KMS-11 (cell line): ENCODE measurements at regions not wholly inside any gene's neighbourhood (a gene's known extent, or its start where the extent isn't known, plus 50 kb on each side); places are given as distances from the start of the nearest gene placed in this dataset.

Experiments
- H2AFZ ChIP-seq: fragments of 200-600 bp; sonication (generic); 2 replicates; pipeline ENCODE4 v1.6.1; 2016; ENCODE audit warnings: antibody characterized with exemption, mixed run types, low read depth
- H3K27ac ChIP-seq: fragments of 200-600 bp; sonication (generic); 2 replicates; pipeline ENCODE4 v1.6.1; 2016; ENCODE audit warnings: mild to moderate bottlenecking, mixed run types
- H3K27me3 ChIP-seq: fragments of 200-600 bp; sonication (generic); 2 replicates; pipeline ENCODE4 v1.6.1; 2017; ENCODE audit warnings: mild to moderate bottlenecking, low read depth, mixed run types, moderate library complexity; ENCODE audit not compliant: insufficient read depth
- H3K36me3 ChIP-seq: fragments of 200-600 bp; sonication (generic); 2 replicates; pipeline ENCODE4 v1.6.1; 2017; ENCODE audit warnings: mild to moderate bottlenecking, mixed run types; ENCODE audit not compliant: insufficient read depth
- H3K4me1 ChIP-seq: fragments of 200-600 bp; sonication (generic); 2 replicates; pipeline ENCODE4 v1.6.1; 2016; ENCODE audit warnings: mild to moderate bottlenecking, low read depth, mixed run types; ENCODE audit not compliant: poor library complexity, severe bottlenecking
- H3K4me2 ChIP-seq: fragments of 200-600 bp; sonication (generic); 2 replicates; pipeline ENCODE4 v1.7.0; 2016; ENCODE audit warnings: mild to moderate bottlenecking, mixed run types
- H3K4me3 ChIP-seq: fragments of 200-600 bp; sonication (generic); IDR thresholded peaks from 2 replicates; pipeline ENCODE4 v1.6.1; 2017; ENCODE audit warnings: low read depth, low read length, mixed read lengths; ENCODE audit not compliant: insufficient read depth
- H3K79me2 ChIP-seq: fragments of 200-600 bp; sonication (generic); 2 replicates; pipeline ENCODE4 v1.6.1; 2016; ENCODE audit warnings: low read depth, mixed run types; ENCODE audit not compliant: insufficient read depth
- H3K9ac ChIP-seq: fragments of 200-600 bp; sonication (generic); 2 replicates; pipeline ENCODE4 v1.6.1; 2016; ENCODE audit warnings: mild to moderate bottlenecking, mixed run types
- H4K20me1 ChIP-seq: fragments of 200-600 bp; sonication (generic); 2 replicates; pipeline ENCODE4 v1.6.1; 2016; ENCODE audit warnings: mild to moderate bottlenecking, mixed run types; ENCODE audit not compliant: insufficient read depth
- TF ChIP-seq, protein P1 (sequence below): fragments of 200-600 bp; sonication (generic); conservative IDR thresholded peaks from 2 replicates; pipeline ENCODE4 v1.6.1; 2017; ENCODE audit warnings: low read depth, mild to moderate bottlenecking, antibody characterized with exemption, low read length, moderate library complexity, mixed read lengths

GRCh38 chr7:16169537-16169936, 251.8 kb downstream of the CRPPA start:
- Histone ChIP-seq H3K4me3 (no peak overlapping the region), H3K79me2 (no peaks in the 10 kb centered on the region), H3K36me3 (no peaks in the 10 kb centered on the region), H3K27ac (no peak overlapping the region), H3K9ac (no peak overlapping the region), H3K27me3 (no peaks in the 10 kb centered on the region), H3K4me2 (no peak overlapping the region), H2AFZ (no peak overlapping the region), H4K20me1 (no peaks in the 10 kb centered on the region), H3K4me1 (no peaks in the 10 kb centered on the region)
- TF ChIP-seq, protein P1, sequence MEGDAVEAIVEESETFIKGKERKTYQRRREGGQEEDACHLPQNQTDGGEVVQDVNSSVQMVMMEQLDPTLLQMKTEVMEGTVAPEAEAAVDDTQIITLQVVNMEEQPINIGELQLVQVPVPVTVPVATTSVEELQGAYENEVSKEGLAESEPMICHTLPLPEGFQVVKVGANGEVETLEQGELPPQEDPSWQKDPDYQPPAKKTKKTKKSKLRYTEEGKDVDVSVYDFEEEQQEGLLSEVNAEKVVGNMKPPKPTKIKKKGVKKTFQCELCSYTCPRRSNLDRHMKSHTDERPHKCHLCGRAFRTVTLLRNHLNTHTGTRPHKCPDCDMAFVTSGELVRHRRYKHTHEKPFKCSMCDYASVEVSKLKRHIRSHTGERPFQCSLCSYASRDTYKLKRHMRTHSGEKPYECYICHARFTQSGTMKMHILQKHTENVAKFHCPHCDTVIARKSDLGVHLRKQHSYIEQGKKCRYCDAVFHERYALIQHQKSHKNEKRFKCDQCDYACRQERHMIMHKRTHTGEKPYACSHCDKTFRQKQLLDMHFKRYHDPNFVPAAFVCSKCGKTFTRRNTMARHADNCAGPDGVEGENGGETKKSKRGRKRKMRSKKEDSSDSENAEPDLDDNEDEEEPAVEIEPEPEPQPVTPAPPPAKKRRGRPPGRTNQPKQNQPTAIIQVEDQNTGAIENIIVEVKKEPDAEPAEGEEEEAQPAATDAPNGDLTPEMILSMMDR = no peak

DNA sequence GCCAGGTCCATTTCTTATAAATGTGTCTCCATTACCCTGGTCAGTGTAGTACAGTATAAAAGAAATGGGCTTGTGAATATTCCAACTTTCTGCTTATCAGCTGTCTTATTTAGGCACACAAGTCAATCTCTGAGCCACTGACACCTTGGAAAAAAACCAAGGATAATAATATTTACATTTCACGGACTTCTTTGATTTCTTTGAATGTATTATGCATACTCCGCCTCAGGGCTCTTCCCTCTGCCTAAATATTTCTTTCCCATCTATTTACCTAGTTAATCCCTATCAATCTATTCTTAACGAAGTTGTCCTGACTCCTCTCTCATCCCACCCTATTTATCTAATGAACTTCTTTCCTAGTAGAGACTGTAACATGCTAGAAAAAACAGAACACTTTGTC, 253.8 kb downstream of the CRPPA start:
- H3K36me3 ChIP-seq = no peaks in the 10 kb centered on the region
- no peak overlapping the region for H3K27ac ChIP-seq
- no peaks in the 10 kb centered on the region for H3K79me2 ChIP-seq
- H3K27me3 ChIP-seq = no peaks in the 10 kb centered on the region
- H3K4me1 ChIP-seq = no peaks in the 10 kb centered on the region
- H3K4me3 ChIP-seq = no peak overlapping the region
- H3K9ac ChIP-seq = no peak overlapping the region
- no peak overlapping the region for H2AFZ ChIP-seq
- H3K4me2 ChIP-seq = no peak overlapping the region
- H4K20me1 ChIP-seq = no peaks in the 10 kb centered on the region
- TF ChIP-seq, protein P1 = no peak

GRCh38 chr7:16144361-16144760, 277.0 kb downstream of the CRPPA start:
- Histone ChIP-seq H3K9ac (no peak overlapping the region), H3K27me3 (no peaks in the 10 kb centered on the region), H3K4me3 (no peak overlapping the region), H2AFZ (no peak overlapping the region), H3K36me3 (no peaks in the 10 kb centered on the region), H3K4me2 (no peak overlapping the region), H3K4me1 (no peaks in the 10 kb centered on the region), H3K27ac (no peak overlapping the region), H3K79me2 (no peaks in the 10 kb centered on the region), H4K20me1 (no peaks in the 10 kb centered on the region)
- TF ChIP-seq, protein P1 = no peak

DNA sequence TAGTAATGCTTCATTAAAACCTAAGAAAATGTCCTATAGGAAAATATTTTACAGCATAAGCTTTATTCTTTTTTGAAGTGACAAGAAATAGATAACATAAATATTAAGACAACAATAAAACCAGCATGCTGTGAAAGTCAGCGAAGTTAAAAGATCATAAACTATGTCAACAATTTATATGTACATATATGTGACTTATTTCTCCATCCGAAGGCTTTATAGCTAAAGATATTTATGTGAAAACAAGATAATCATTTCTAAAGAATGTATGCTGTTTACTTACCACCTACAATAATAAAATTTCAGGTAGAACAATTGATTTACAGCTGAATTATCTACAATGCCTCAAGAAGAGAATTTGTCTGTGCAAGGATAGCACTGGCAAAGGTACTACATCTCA, 283.4 kb downstream of the CRPPA start:
- Histone ChIP-seq H3K27ac (no peak overlapping the region), H4K20me1 (no peaks in the 10 kb centered on the region), H2AFZ (no peak overlapping the region), H3K27me3 (no peaks in the 10 kb centered on the region), H3K4me1 (peaks cover 30% of the 10 kb centered on the region), H3K4me2 (no peak overlapping the region), H3K79me2 (no peaks in the 10 kb centered on the region), H3K36me3 (no peaks in the 10 kb centered on the region), H3K4me3 (no peak overlapping the region), H3K9ac (no peak overlapping the region)
- TF ChIP-seq, protein P1 = no peak

DNA sequence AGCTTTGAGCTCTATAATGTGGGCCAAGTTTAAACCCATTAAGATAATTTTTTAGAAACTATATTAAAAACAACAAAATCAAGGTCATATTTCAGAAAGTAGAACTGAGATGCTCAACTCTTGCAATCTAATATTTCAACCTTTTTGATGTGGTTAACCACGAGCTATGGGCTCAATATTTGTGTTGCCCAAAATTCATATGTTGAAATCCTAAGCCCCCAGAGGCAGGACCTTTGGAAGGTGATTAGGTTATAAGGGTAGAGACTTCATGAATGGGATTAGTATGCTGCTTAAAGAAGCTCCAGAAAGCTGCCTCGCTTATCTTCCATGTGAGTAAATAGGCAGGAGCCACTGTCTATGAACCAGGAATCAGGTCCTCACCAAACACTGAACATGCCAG, 284.4 kb downstream of the CRPPA start:
- TF ChIP-seq, protein P1 = no peak
- H3K9ac ChIP-seq = no peak overlapping the region
- H3K36me3 ChIP-seq = no peaks in the 10 kb centered on the region
- H3K27me3 ChIP-seq = no peaks in the 10 kb centered on the region
- no peak overlapping the region for H3K27ac ChIP-seq
- H2AFZ ChIP-seq = no peak overlapping the region
- H3K4me1 ChIP-seq = peaks cover 30% of the 10 kb centered on the region
- no peaks in the 10 kb centered on the region for H3K79me2 ChIP-seq
- no peaks in the 10 kb centered on the region for H4K20me1 ChIP-seq
- no peak overlapping the region for H3K4me3 ChIP-seq
- H3K4me2 ChIP-seq = 0 out of 2 replicates have a peak overlapping the region, but pooled peaks have one; percentile 4
